SW 1271 (cell line): ENCODE measurements at regions not wholly inside any gene's neighbourhood (a gene's known extent, or its start where the extent isn't known, plus 50 kb on each side); places are given as distances from the start of the nearest gene placed in this dataset.

ENCODE experiments used
- DNase-seq, 2 experiments: peaks; one replicate each; lab custom pipeline; 2025; lab: John Stamatoyannopoulos, UW

DNA sequence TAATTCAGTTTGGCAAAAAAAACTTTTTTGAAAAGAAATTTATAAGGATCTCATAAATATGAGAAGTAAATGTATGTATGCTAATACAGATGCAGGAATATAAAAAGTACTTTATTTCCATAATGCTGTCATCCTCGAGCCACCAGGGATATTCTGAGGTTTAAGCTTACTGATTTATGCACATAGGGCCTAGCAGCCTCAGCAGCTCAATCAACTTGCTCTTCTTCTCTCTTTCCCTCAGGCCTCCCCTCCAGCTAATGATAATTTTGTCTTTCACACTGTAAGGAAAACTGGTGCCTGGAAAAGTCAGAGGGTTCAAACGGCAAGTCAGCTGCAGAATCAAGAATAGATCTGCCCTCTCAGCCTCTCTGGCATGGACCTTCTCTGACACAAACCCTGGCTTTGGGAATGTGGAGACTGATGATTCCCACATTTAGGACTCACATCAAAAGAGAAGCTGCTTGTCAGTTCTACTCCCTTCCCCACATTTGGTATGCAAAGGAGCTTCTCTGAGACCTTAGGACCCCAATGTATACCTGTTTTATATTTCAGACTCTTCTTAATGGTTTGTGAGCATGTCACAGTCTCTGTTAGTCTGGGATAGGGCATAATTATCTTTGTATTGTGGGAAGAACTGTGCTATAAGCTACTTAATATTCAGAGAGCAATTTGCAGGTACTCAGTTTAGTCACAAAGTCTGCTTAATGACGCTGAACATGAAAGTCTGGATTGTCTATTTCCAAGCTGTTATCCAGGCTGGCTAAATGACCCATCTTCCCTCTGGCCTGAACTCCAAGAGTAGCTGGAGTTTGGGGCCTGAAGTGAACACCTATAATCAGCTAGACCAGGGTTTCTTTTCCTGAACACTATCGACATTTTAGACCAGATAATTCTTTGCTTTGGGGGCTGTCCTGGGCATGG, 52.1 kb upstream of the DIPK1A start:
- DNase-seq: no peak

DNA sequence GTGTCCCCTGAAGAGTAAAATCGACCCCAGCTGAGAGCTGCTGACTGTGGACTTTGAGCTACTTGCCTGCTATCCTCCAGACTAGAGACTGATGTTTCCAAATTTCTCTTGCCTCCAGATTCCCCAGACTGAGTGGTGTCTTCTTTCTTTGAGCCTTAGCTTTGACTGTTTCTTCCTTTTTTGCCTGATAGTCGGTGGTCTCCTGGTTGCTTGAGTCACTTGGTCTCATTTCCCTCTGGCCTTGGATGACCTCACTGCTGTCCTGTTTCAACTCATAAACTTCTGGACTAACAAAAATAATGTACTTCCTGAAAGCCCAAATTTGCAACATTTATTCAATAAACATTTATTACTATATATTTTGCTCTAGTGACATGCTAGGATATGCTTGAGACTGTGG, 52.9 kb upstream of the DIPK1A start:
- DNase-seq: no peak

DNA sequence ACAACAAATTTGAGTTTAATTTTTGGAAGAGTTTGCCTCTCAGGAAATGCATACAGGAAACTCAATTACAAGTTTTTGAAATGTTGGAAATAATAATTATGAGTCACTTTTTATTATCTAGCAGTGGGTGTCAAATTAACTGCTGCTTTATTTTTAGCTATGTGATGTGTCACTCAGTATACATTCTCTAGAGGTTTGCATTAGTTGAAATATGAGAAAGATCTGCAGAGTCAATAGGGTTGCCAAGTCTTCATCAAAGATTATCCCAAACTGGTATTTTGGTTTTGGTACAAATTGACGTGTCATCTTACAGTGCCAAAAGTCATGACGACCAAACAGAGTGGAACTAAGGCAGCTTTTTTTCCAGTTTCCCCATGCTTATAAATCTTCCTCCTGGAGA, 54.3 kb upstream of the DIPK1A start:
- peak in 1 of 2 experiments; percentile 1 for DNase-seq

DNA sequence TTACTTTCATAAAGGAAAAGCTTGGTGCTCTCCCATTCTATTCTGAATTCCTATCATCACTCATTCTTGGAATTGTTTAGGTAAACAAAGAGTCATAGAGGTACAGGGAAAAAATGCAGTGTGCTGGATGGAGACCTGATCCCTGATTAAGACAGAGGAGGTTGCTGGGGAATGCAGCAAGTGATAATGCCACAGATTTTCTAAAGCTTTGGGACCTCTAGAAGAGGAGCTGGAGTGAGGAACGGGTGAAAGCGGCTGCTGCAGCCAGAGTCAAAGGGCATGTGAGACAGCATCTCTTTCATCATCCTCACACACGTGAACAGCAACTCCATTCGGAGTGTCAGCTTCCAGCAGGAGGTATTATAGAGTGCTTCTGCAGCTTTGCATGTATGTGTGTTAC, 54.9 kb upstream of the DIPK1A start:
- DNase-seq: no peak

DNA sequence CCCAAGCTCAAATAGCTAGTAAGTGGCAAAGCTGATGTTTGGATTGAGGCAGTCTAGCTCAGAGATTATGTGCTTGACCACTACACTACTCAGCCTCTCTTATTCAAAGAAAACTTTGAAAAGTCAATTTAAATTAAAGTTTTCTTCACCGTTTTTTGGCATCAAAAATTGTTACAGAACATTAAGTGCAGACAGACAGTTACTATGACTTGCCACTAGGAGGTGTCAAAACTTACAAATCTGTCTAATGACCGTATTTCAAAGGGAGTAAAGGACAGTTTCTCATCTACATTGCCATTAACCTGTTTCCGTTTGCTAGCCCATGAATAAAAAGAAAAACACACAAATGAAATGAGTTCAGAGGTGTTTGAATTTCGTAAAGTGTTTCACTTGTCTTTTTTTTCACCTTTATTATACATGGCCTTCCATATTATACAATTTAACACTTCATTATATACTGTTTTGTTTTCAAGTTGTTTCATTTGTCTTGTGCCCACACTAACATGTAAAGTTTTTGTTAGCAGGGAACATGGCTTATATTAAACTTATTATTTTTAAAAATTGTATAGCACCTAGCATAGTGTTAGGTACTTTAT, 57.4 kb upstream of the MTF2 start:
- DNase-seq: peak in 1 of 2 experiments; percentile 56

DNA sequence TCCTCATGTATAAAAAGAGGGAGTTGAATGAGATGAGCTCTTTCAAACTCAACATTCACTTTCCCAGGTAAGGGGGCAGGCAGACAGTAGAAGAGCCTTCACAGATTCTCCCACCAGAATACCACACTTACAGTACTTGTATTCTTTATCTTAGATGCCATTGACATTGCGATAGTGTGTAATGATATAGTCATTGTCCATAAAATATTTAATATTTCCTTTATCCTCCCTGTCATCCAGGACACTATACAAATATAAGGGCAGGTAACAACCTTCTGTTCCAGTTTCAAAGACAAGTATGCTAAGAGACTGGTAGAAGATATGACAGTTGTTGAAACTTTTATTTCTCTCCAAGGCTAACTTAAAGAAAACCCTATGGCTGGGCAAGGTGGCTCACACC, 56.5 kb upstream of the MTF2 start:
- DNase-seq: no peak

DNA sequence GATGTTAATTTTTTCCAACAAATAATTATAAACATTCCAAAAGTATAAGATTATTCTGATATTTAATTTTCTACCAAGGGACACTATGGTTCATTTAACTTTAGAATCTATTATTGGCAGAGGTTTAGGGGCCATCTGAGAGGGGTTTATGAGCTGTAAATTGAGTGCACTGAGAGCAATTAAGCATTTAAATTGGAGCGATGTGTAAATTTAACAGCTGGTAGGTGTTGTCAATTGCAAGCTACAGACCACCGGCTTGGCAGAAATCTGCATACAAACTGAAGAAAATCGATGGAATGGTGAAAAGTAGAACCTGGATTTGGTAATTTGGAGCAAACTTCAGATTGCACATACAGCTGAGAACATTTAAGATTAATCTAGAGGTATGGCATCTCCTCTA, 55.8 kb upstream of the MTF2 start:
- DNase-seq: no peak

DNA sequence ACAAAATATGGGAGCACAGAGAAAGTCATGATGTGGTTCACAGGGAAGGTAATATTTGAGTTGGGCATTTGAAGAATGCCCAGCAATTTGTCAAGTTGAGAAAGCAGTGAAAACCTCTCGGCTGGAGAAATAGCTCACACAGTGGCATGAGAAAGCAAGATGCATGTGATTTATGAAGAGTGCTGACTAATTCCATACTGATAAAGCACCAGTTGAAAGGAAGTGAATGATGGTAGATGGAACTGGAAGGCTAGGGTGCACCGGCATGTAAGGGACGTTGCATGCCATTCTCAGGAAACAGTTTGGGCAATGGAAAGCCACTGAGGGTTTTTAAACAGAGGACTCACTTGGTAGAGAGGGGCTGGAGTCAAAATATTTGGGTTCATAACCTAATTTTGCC, 53.5 kb upstream of the MTF2 start:
- no peak for DNase-seq

DNA sequence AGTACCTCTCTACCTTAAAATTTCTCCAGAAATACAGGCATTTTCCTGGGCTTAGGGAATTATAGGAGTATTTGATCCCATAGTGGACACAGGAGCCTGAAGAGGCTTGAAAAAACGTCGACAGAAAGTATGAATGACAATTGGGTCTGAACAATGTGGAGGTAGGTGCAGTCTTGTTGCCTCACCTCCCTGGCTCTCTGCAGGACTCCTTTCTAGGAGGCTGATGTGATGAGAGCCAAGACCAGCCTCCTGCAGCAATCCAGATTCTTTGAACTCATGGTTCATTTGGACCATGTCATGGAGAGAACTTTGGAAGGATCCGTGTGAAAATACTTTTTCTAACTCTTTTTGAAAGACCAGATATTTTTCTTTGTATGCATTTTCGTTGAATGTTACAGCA, 50.5 kb upstream of the MTF2 start:
- no peak for DNase-seq
